HCT116 (cell line): ENCODE measurements at regions not wholly inside any gene's neighbourhood (a gene's known extent, or its start where the extent isn't known, plus 50 kb on each side); places are given as distances from the start of the nearest gene placed in this dataset.

Source experiments
- ATAC-seq: fragments of 200-7000 bp; cut with Tn5 transposase; 2 replicates; pipeline ENCODE4 v1.9.1; 2020; ENCODE audit warnings: mild to moderate bottlenecking, moderate library complexity
- BruUV-seq: library from RNA; stranded (reverse); fragments of 400-500 nt; replicated peaks from 2 replicates; lab custom pipeline; 2021; lab: Mats Ljungman, UMichigan
- CTCF ChIA-PET: fragments of 300-600 bp; sonication (Branson Sonifier 250); formaldehyde crosslinking; loops from one replicate; lab custom pipeline; 2021; ENCODE audit warnings: antibody characterized with exemption; lab: Charles Lee
- POLR2A ChIA-PET: fragments of 300-600, 350-600 bp; sonication (Branson Sonifier 250); formaldehyde crosslinking; loops from one replicate; lab custom pipeline; 2021; ENCODE audit warnings: antibody characterized with exemption; lab: Charles Lee
- RAD21 ChIA-PET, 2 experiments: fragments of 300-600 bp; sonication (Branson Sonifier 250); formaldehyde crosslinking; loops; one replicate each; lab custom pipeline; 2023; ENCODE audit warnings: low total read pairs in 2 of 2; ENCODE audit not compliant: uncharacterized antibody in 2 of 2, unreplicated experiment in 2 of 2, low non-redundant PET in 1 of 2; lab: Charles Lee
- DNase-seq: peaks from one replicate; pipeline ENCODE4 v3.0.0-alpha.2; 2010; ENCODE audit warnings: low read depth, low spot score
- H2AFZ ChIP-seq: fragments of 200-600 bp; shearing (Covaris generic), sonication (generic); 2 replicates; pipeline ENCODE4 v1.6.1; 2017; ENCODE audit warnings: low read depth, mixed run types, mixed read lengths, antibody characterized with exemption, low read length; ENCODE audit not compliant: poor library complexity, severe bottlenecking
- H3K27ac ChIP-seq: 2 replicates; pipeline ENCODE4 v1.5.1; 2012; ENCODE audit warnings: low read depth, low read length
- H3K27me3 ChIP-seq: fragments of 200-600 bp; sonication (generic); 2 replicates; pipeline ENCODE4 v1.6.1; 2016; ENCODE audit warnings: mixed run types, low read length, mixed read lengths; ENCODE audit not compliant: insufficient read depth
- H3K36me3 ChIP-seq, 2 experiments: fragments of 200-500 bp in 1 of 2; fragments of 200-600 bp in 1 of 2; sonication (Bioruptor generic) in 1 of 2; sonication (generic) in 1 of 2; 2 replicates each; pipeline versions ENCODE4 v1.5.1 to v1.6.1; 2014 to 2016; ENCODE audit warnings: low read length in 2 of 2, inconsistent platforms in 1 of 2, mixed read lengths in 1 of 2, mixed run types in 1 of 2; ENCODE audit not compliant: insufficient read depth in 2 of 2, control insufficient read depth in 1 of 2
- H3K4me1 ChIP-seq, 2 experiments: fragments of 200-600 bp in 1 of 2; sonication (generic) in 1 of 2; 2 replicates each; pipeline versions ENCODE4 v1.5.1 to v1.6.1; 2012 to 2017; ENCODE audit warnings: low read length in 2 of 2, inconsistent platforms in 1 of 2, mild to moderate bottlenecking in 1 of 2, mixed read lengths in 1 of 2, mixed run types in 1 of 2, moderate library complexity in 1 of 2; ENCODE audit not compliant: insufficient read depth in 2 of 2, control insufficient read depth in 1 of 2
- H3K4me2 ChIP-seq: fragments of 200-600 bp; sonication (generic); 2 replicates; pipeline ENCODE4 v1.6.1; 2017; ENCODE audit warnings: mixed run types, low read length, mixed read lengths
- H3K4me3 ChIP-seq, 2 experiments: fragments of 200-600 bp in 1 of 2; sonication (generic) in 1 of 2; replicated peaks in 1 of 2; 2 replicates each; pipeline ENCODE4 v1.5.1; 2011 to 2016; ENCODE audit warnings: low read length in 2 of 2, control low read depth in 1 of 2, low read depth in 1 of 2, mild to moderate bottlenecking in 1 of 2, mixed read lengths in 1 of 2, mixed run types in 1 of 2
- H3K79me2 ChIP-seq: fragments of 200-600 bp; sonication (generic); 2 replicates; pipeline ENCODE4 v1.6.1; 2017; ENCODE audit warnings: mild to moderate bottlenecking, mixed run types, low read length, moderate library complexity, mixed read lengths; ENCODE audit not compliant: insufficient read depth
- H3K9ac ChIP-seq: fragments of 200-600 bp; sonication (generic); 2 replicates; pipeline ENCODE4 v1.6.1; 2016; ENCODE audit warnings: low read length, mixed read lengths
- H3K9me2 ChIP-seq: fragments of 200-600 bp; sonication (generic), shearing (Covaris generic); 2 replicates; pipeline ENCODE4 v1.6.1; 2017; ENCODE audit warnings: mixed run types, mild to moderate bottlenecking, moderate library complexity; ENCODE audit not compliant: insufficient read depth
- H3K9me3 ChIP-seq, 2 experiments: fragments of 200-500 bp in 1 of 2; fragments of 200-600 bp in 1 of 2; sonication (Bioruptor generic) in 1 of 2; sonication (generic) in 1 of 2; 2 replicates each; pipeline ENCODE4 v1.6.1; 2014 to 2017; ENCODE audit warnings: low read length in 2 of 2, mixed read lengths in 2 of 2, inconsistent platforms in 1 of 2, low read depth in 1 of 2, mild to moderate bottlenecking in 1 of 2, mixed run types in 1 of 2, moderate library complexity in 1 of 2; ENCODE audit not compliant: control insufficient read depth in 1 of 2, insufficient read depth in 1 of 2
- H4K20me1 ChIP-seq: fragments of 200-600 bp; sonication (generic), shearing (Covaris generic); 2 replicates; pipeline ENCODE4 v1.6.1; 2017; ENCODE audit warnings: mixed run types, mild to moderate bottlenecking, moderate library complexity; ENCODE audit not compliant: insufficient read depth
- CBX3 ChIP-seq: IDR thresholded peaks from 2 replicates; pipeline ENCODE4 v1.6.1; 2012; ENCODE audit warnings: low read depth
- CTCF ChIP-seq, 3 experiments: fragments of 200-600 bp in 1 of 3; sonication (generic) in 1 of 3; IDR thresholded peaks in 2 of 3; conservative IDR thresholded peaks in 1 of 3; 2 replicates each; pipeline ENCODE4 v1.5.1; 2012 to 2017; ENCODE audit warnings: low read depth in 2 of 3, low read length in 2 of 3, antibody characterized with exemption in 1 of 3, borderline replicate concordance in 1 of 3, control low read depth in 1 of 3, mild to moderate bottlenecking in 1 of 3, mixed read lengths in 1 of 3, mixed run types in 1 of 3, moderate library complexity in 1 of 3; ENCODE audit not compliant: insufficient read depth in 1 of 3
- MAX ChIP-seq: IDR thresholded peaks from 2 replicates; pipeline ENCODE4 v1.6.1; 2012
- POLR2A ChIP-seq: IDR thresholded peaks from 2 replicates; pipeline ENCODE4 v1.7.0; 2011; ENCODE audit warnings: borderline replicate concordance; ENCODE audit not compliant: insufficient read depth, insufficient read length; ENCODE audit errors: extremely low read depth
- RAD21 ChIP-seq: IDR thresholded peaks from 2 replicates; pipeline ENCODE4 v1.6.1; 2012; ENCODE audit warnings: low read depth, mild to moderate bottlenecking
- SIN3A ChIP-seq: IDR thresholded peaks from 2 replicates; pipeline ENCODE4 v1.6.1; 2012; ENCODE audit warnings: low read depth
- TCF7L2 ChIP-seq: IDR thresholded peaks from 2 replicates; pipeline ENCODE4 v1.7.0; 2011; ENCODE audit warnings: borderline replicate concordance, inconsistent platforms; ENCODE audit not compliant: insufficient read depth, insufficient read length; ENCODE audit errors: extremely low read depth
- intact Hi-C: fragments of 100-400 bp; cut with micrococcal nuclease; formaldehyde crosslinking; loops from 2 replicates; pipeline ENCODE4 v1.10.0; 2022
- TF ChIP-seq, protein P1 (sequence below): IDR thresholded peaks from 2 replicates; pipeline ENCODE4 v1.6.1; 2012; ENCODE audit warnings: low read depth
- TF ChIP-seq, protein P2 (sequence below): IDR thresholded peaks from 2 replicates; pipeline ENCODE4 v1.6.1; 2012

DNA sequence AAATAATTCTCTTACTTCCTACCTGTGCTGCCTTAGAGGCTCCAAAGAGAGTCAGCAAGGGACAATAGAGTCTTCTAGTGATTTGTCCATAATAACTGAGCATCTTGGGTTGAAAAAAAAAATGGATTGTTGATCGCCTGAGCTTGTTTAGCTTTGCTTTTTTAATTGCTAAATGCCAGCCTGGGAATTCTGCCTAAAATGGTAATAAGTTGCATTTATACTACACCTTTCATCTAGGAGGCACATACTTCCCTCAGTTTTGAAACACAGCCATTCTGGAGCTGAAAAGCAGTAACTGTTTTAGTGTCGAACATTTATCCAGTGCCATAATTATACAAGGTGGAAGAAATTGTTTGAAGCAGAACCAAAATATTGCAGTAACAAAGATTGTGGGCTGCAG, 421.3 kb downstream of the CAAP1 start:
- ATAC-seq, result no peak
- H4K20me1 ChIP-seq, result no peaks in the 10 kb centered on the region; the same call in 1 of the 2 replicates
- H3K36me3 ChIP-seq, result no peaks in the 10 kb centered on the region
- H2AFZ ChIP-seq, result no peak overlapping the region
- DNase-seq, result no peak
- H3K4me1 ChIP-seq, result no peaks in the 10 kb centered on the region
- intact Hi-C loops, result no loop called here
- ChIA-PET RAD21 (no interaction called here), CTCF (no interaction called here)
- no peak overlapping the region for H3K4me2 ChIP-seq
- TF ChIP-seq, protein P1, sequence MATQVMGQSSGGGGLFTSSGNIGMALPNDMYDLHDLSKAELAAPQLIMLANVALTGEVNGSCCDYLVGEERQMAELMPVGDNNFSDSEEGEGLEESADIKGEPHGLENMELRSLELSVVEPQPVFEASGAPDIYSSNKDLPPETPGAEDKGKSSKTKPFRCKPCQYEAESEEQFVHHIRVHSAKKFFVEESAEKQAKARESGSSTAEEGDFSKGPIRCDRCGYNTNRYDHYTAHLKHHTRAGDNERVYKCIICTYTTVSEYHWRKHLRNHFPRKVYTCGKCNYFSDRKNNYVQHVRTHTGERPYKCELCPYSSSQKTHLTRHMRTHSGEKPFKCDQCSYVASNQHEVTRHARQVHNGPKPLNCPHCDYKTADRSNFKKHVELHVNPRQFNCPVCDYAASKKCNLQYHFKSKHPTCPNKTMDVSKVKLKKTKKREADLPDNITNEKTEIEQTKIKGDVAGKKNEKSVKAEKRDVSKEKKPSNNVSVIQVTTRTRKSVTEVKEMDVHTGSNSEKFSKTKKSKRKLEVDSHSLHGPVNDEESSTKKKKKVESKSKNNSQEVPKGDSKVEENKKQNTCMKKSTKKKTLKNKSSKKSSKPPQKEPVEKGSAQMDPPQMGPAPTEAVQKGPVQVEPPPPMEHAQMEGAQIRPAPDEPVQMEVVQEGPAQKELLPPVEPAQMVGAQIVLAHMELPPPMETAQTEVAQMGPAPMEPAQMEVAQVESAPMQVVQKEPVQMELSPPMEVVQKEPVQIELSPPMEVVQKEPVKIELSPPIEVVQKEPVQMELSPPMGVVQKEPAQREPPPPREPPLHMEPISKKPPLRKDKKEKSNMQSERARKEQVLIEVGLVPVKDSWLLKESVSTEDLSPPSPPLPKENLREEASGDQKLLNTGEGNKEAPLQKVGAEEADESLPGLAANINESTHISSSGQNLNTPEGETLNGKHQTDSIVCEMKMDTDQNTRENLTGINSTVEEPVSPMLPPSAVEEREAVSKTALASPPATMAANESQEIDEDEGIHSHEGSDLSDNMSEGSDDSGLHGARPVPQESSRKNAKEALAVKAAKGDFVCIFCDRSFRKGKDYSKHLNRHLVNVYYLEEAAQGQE, result no peak
- TF ChIP-seq SIN3A (no peak), MAX (no peak), CBX3 (no peak)
- TF ChIP-seq, protein P2, sequence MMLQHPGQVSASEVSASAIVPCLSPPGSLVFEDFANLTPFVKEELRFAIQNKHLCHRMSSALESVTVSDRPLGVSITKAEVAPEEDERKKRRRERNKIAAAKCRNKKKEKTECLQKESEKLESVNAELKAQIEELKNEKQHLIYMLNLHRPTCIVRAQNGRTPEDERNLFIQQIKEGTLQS, result no peak
- TF ChIP-seq, all 23 proteins: peak for 0
- BruUV-seq, result no TSS peak
- H3K27ac ChIP-seq, result no peak overlapping the region
- POLR2A ChIA-PET, result no interaction called here
- H3K79me2 ChIP-seq, result no peaks in the 10 kb centered on the region
- H3K27me3 ChIP-seq, result no peaks in the 10 kb centered on the region
- H3K9ac ChIP-seq, result no peak overlapping the region
- no peak overlapping the region for H3K4me3 ChIP-seq
- H3K9me2 ChIP-seq, result no peaks in the 10 kb centered on the region
- H3K9me3 ChIP-seq, result peaks cover 0 to 9% of the 10 kb centered on the region in 2 experiments; a peak in 1 of 4 replicates

- RAD21 ChIA-PET, result no interaction called here
- Histone ChIP-seq H4K20me1 (no peaks in the 10 kb centered on the region; the same call in 1 of the 2 replicates), H2AFZ (no peak overlapping the region), H3K4me1 (no peaks in the 10 kb centered on the region), H3K9me2 (no peaks in the 10 kb centered on the region), H3K9ac (no peak overlapping the region), H3K27ac (no peak overlapping the region), H3K36me3 (no peaks in the 10 kb centered on the region), H3K79me2 (no peaks in the 10 kb centered on the region), H3K4me3 (no peak overlapping the region), H3K27me3 (no peaks in the 10 kb centered on the region), H3K9me3 (peaks cover 0 to under 1% of the 10 kb centered on the region in 2 experiments; a peak in 1 of 4 replicates), H3K4me2 (no peak overlapping the region)
- POLR2A ChIA-PET, result no interaction called here
- ATAC-seq (no peak), DNase-seq (no peak)
- CTCF ChIA-PET, result no interaction called here
- intact Hi-C loops, result no loop called here
- no TSS peak for BruUV-seq
- TF ChIP-seq CTCF (IDR thresholded peaks at IDR 0.05 in 2 of 3, conservative IDR thresholded peaks at IDR 0.05 in 1 of 3; ENCODE audit: borderline replicate concordance in 1 of 3, insufficient read depth in 1 of 3, low read depth in 2 of 3, low read length in 2 of 3) (no peak), TCF7L2 (no peak), POLR2A (no peak), RAD21 (no peak)
- TF ChIP-seq, protein P1, result no peak
Observed at GRCh38 chr9:26470284-26470683, 422.3 kb downstream of the CAAP1 start.
